ENCODE measurements at regions not wholly inside any gene's neighbourhood (a gene's known extent, or its start where the extent isn't known, plus 50 kb on each side); places are given as distances from the start of the nearest gene placed in this dataset.

DNA sequence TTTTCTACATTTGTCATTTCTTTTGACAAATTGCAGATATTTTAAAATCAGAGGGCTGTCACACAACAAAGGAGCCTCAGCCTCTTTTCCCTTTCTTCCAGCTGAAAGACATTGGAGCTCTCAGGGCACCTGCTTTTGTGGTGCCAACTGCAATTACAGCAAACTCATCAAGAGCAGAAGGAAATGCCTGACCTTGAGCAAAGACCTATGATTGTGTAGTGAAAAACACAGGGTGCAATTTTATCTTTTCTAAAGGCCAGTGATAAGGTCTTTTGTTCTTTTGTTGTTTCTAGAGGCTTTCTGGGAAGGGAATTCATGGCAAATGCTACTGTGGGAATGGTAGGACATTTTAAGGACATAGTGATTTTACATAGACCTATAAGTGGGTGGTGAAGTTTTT is 214.3 kb downstream of the OXSM start:
- CTCF ChIA-PET = no interaction called here
- H3K4me1 ChIP-seq (ENCODE audit: control insufficient read depth in 1 of 2, insufficient read depth in 2 of 2, low read depth in 1 of 2, low read length in 1 of 2) = no peaks in the 10 kb centered on the region
- no peak for DNase-seq
- H3K9me3 ChIP-seq = no peaks in the 10 kb centered on the region
- no peak overlapping the region for H3K4me3 ChIP-seq (ENCODE audit: low read depth in 2 of 2, low read length in 1 of 2)
- no peaks in the 10 kb centered on the region for H4K20me1 ChIP-seq (ENCODE audit: insufficient read depth)
- H2AFZ ChIP-seq (ENCODE audit: low read depth) = no peak overlapping the region
- no peaks in the 10 kb centered on the region for H3K27me3 ChIP-seq (ENCODE audit: insufficient read depth)
- TF ChIP-seq CHD2 (IDR thresholded peaks at IDR 0.05; ENCODE audit: low read length, partially characterized antibody) = no peak
- TF ChIP-seq NRF1 (IDR thresholded peaks at IDR 0.05; ENCODE audit: low read depth, low read length) = no peak
- TF ChIP-seq, protein P1, sequence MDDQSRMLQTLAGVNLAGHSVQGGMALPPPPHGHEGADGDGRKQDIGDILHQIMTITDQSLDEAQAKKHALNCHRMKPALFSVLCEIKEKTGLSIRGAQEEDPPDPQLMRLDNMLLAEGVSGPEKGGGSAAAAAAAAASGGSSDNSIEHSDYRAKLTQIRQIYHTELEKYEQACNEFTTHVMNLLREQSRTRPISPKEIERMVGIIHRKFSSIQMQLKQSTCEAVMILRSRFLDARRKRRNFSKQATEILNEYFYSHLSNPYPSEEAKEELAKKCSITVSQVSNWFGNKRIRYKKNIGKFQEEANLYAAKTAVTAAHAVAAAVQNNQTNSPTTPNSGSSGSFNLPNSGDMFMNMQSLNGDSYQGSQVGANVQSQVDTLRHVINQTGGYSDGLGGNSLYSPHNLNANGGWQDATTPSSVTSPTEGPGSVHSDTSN (IDR thresholded peaks at IDR 0.05) = no peak
- TF ChIP-seq POLR2AphosphoS5 (IDR thresholded peaks at IDR 0.05; ENCODE audit: low read depth, low read length) = no peak
- TF ChIP-seq FOSL2 (IDR thresholded peaks at IDR 0.05; ENCODE audit: borderline replicate concordance, low read depth) = no peak
- no peak for TF ChIP-seq NFIC (IDR thresholded peaks at IDR 0.05; ENCODE audit: borderline replicate concordance)
- TF ChIP-seq FOXM1 (IDR thresholded peaks at IDR 0.05; ENCODE audit: low read depth) = no peak
- TF ChIP-seq, protein P2, sequence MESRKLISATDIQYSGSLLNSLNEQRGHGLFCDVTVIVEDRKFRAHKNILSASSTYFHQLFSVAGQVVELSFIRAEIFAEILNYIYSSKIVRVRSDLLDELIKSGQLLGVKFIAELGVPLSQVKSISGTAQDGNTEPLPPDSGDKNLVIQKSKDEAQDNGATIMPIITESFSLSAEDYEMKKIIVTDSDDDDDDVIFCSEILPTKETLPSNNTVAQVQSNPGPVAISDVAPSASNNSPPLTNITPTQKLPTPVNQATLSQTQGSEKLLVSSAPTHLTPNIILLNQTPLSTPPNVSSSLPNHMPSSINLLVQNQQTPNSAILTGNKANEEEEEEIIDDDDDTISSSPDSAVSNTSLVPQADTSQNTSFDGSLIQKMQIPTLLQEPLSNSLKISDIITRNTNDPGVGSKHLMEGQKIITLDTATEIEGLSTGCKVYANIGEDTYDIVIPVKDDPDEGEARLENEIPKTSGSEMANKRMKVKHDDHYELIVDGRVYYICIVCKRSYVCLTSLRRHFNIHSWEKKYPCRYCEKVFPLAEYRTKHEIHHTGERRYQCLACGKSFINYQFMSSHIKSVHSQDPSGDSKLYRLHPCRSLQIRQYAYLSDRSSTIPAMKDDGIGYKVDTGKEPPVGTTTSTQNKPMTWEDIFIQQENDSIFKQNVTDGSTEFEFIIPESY (IDR thresholded peaks at IDR 0.05; ENCODE audit: borderline replicate concordance, low read depth) = no peak
- no peak for TF ChIP-seq MXI1 (IDR thresholded peaks at IDR 0.05; ENCODE audit: low read depth, low read length)
- TF ChIP-seq TCF12 (IDR thresholded peaks at IDR 0.05) = no peak
- no peak for TF ChIP-seq RAD21 (IDR thresholded peaks at IDR 0.05; ENCODE audit: low read length)
- no peak for TF ChIP-seq JUND (IDR thresholded peaks at IDR 0.05)
- no peaks in the 10 kb centered on the region for H3K79me2 ChIP-seq (ENCODE audit: insufficient read depth)
- H3K27ac ChIP-seq (ENCODE audit: low read depth in 2 of 2, low read length in 1 of 2) = no peak overlapping the region
- H3K9me2 ChIP-seq = no peaks in the 10 kb centered on the region
- H3K36me3 ChIP-seq (replicated peaks in 1 of 2; ENCODE audit: control insufficient read depth in 1 of 2, insufficient read depth in 2 of 2, low read length in 1 of 2) = no peaks in the 10 kb centered on the region
- no peak overlapping the region for H3K4me2 ChIP-seq
- POLR2A ChIA-PET = no interaction called here
- H3F3A ChIP-seq (replicated peaks; ENCODE audit: insufficient read depth) = no peaks in the 10 kb centered on the region
- H3K9ac ChIP-seq = no peak overlapping the region

DNA sequence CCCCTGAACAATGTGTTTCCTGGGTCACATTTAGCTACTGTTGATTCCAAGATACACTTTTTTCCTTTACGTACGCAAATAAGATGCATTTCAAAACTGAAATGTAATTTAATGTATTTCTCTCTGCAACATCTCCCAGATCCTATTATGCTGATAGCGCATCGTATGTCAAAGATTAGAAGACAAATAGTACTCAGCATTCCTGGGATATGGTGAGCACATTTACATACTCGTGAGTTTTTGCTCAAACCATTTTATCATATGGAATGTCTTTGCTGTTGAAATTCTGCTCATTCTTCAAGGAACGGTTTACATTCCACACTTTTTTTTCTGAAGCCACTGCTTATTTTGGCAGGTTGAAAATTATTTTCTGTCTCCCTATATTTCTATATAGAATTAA is 221.4 kb downstream of the OXSM start:
- no peaks in the 10 kb centered on the region for H3K79me2 ChIP-seq (ENCODE audit: insufficient read depth)
- POLR2A ChIA-PET = no interaction called here
- H3K9ac ChIP-seq = no peak overlapping the region
- no peaks in the 10 kb centered on the region for H4K20me1 ChIP-seq (ENCODE audit: insufficient read depth)
- WGBS (ENCODE audit: low lambda C conversion rate) = 54% methylated on average over 6 of the region's 6 CpGs
- no peaks in the 10 kb centered on the region for H3K4me1 ChIP-seq (ENCODE audit: control insufficient read depth in 1 of 2, insufficient read depth in 2 of 2, low read depth in 1 of 2, low read length in 1 of 2)
- H3K4me2 ChIP-seq = no peak overlapping the region
- no peak overlapping the region for H2AFZ ChIP-seq (ENCODE audit: low read depth)
- H3F3A ChIP-seq (replicated peaks; ENCODE audit: insufficient read depth) = no peaks in the 10 kb centered on the region
- H3K27me3 ChIP-seq (ENCODE audit: insufficient read depth) = no peaks in the 10 kb centered on the region
- no peaks in the 10 kb centered on the region for H3K9me2 ChIP-seq
- no peaks in the 10 kb centered on the region for H3K9me3 ChIP-seq
- TF ChIP-seq TAF1 (IDR thresholded peaks at IDR 0.05; ENCODE audit: borderline replicate concordance, low read depth, low read length) = no peak
- no peak overlapping the region for H3K27ac ChIP-seq (ENCODE audit: low read depth in 2 of 2, low read length in 1 of 2)
- DNase-seq = no peak
- H3K4me3 ChIP-seq (ENCODE audit: low read depth in 2 of 2, low read length in 1 of 2) = no peak overlapping the region
- CTCF ChIA-PET = no interaction called here
- no peaks in the 10 kb centered on the region for H3K36me3 ChIP-seq (replicated peaks in 1 of 2; ENCODE audit: control insufficient read depth in 1 of 2, insufficient read depth in 2 of 2, low read length in 1 of 2)

All from SK-N-SH (cell line).